ENCODE measurements at regions not wholly inside any gene's neighbourhood (a gene's known extent, or its start where the extent isn't known, plus 50 kb on each side); places are given as distances from the start of the nearest gene placed in this dataset.
"Not testable (repeated sequence)": the region's sequence is repeated elsewhere in the genome, so short reads cannot be mapped to it uniquely, and the experiment has no call there.

- DNase-seq: no peak
Measured at GRCh38 chr13:68608147-68608546, 1378.0 kb upstream of the PCDH9 start.

- no peak for DNase-seq
Measured at GRCh38 chr13:68597641-68598040, 1367.5 kb upstream of the PCDH9 start.

GRCh38 chr13:68588623-68589022 lies 1358.5 kb upstream of the PCDH9 start:
- no peak for DNase-seq

- no peak for DNase-seq
Measured at GRCh38 chr13:68584776-68585175, 1354.6 kb upstream of the PCDH9 start.

- DNase-seq: no peak
Measured at GRCh38 chr13:68574053-68574452, 1343.9 kb upstream of the PCDH9 start.

- no peak for DNase-seq
Measured at GRCh38 chr13:68551701-68552522, 1321.8 kb upstream of the PCDH9 start.

- DNase-seq: no peak
Measured at GRCh38 chr13:68550330-68550729, 1320.2 kb upstream of the PCDH9 start.

GRCh38 chr13:68540244-68540643 lies 1310.1 kb upstream of the PCDH9 start:
- DNase-seq: no peak

GRCh38 chr13:68535329-68535728 lies 1305.2 kb upstream of the PCDH9 start:
- DNase-seq: no peak

- DNase-seq: not testable (repeated sequence)
Measured at GRCh38 chr13:68527167-68527566, 1297.0 kb upstream of the PCDH9 start.

- DNase-seq: no peak
Measured at GRCh38 chr13:68523838-68524424, 1293.8 kb upstream of the PCDH9 start.

GRCh38 chr13:68522184-68522583 lies 1292.0 kb upstream of the PCDH9 start:
- no peak for DNase-seq

- no peak for DNase-seq
Measured at GRCh38 chr13:68509734-68510621, 1279.8 kb upstream of the PCDH9 start.

- DNase-seq: no peak
Measured at GRCh38 chr13:68506888-68507551, 1276.9 kb upstream of the PCDH9 start.

- DNase-seq: no peak
Measured at GRCh38 chr13:68490594-68490993, 1260.5 kb upstream of the PCDH9 start.

- no peak for DNase-seq
Measured at GRCh38 chr13:68481130-68481529, 1251.0 kb upstream of the PCDH9 start.

- no peak for DNase-seq
Measured at GRCh38 chr13:68473834-68474326, 1243.7 kb upstream of the PCDH9 start.

GRCh38 chr13:68467160-68467559 lies 1237.0 kb upstream of the PCDH9 start:
- no peak for DNase-seq

- no peak for DNase-seq
Measured at GRCh38 chr13:68440874-68441273, 1210.7 kb upstream of the PCDH9 start.

- DNase-seq: peak; percentile 8
Measured at GRCh38 chr13:68439817-68440216, 1209.7 kb upstream of the PCDH9 start.

- no peak for DNase-seq
Measured at GRCh38 chr13:68428292-68428691, 1198.2 kb upstream of the PCDH9 start.

GRCh38 chr13:68417801-68418200 lies 1187.7 kb upstream of the PCDH9 start:
- DNase-seq: no peak

GRCh38 chr13:68410007-68410406 lies 1179.9 kb upstream of the PCDH9 start:
- DNase-seq: no peak

All from NCI-H345 (cell line).